ENCODE measurements at regions not wholly inside any gene's neighbourhood (a gene's known extent, or its start where the extent isn't known, plus 50 kb on each side); places are given as distances from the start of the nearest gene placed in this dataset.

- Mint-ChIP-seq H3K4me1 (no peaks in the 10 kb centered on the region), H3K36me3 (no peaks in the 10 kb centered on the region), H3K4me3 (no peak overlapping the region), H3K27ac (no peak overlapping the region), H3K27me3 (ENCODE audit: low read depth) (peaks cover 18% of the 10 kb centered on the region), H3K9me3 (no peaks in the 10 kb centered on the region)
- ChIA-PET POLR2A (no interaction called here), CTCF (interaction anchor here (0.7 to 1.8 kb wide), 4 partner anchors 13 to 379 kb away, joined by 3 to 7 read pairs (median 5); no protein-coding TSS in a partner anchor)
- no peak for DNase-seq (ENCODE audit: low spot score)
- ATAC-seq = no peak
- TF ChIP-seq GRHL2 (CRISPR knock-in tag; IDR thresholded peaks at IDR 0.05; ENCODE audit: insufficient replicate concordance, severe bottlenecking) (no peak), ZNF671 (CRISPR knock-in tag; IDR thresholded peaks at IDR 0.05) (no peak), ERG (CRISPR knock-in tag; IDR thresholded peaks at IDR 0.05) (no peak), JAZF1 (CRISPR knock-in tag; IDR thresholded peaks at IDR 0.05) (no peak), FOXK1 (CRISPR knock-in tag; IDR thresholded peaks at IDR 0.05) (no peak), KAT7 (CRISPR knock-in tag; IDR thresholded peaks at IDR 0.05; ENCODE audit: borderline replicate concordance) (no peak), PRDM15 (CRISPR knock-in tag; IDR thresholded peaks at IDR 0.05) (no peak), JUN (CRISPR knock-in tag; IDR thresholded peaks at IDR 0.05) (no peak), MAX (CRISPR knock-in tag; IDR thresholded peaks at IDR 0.05) (no peak), TEAD1 (CRISPR knock-in tag; IDR thresholded peaks at IDR 0.05) (no peak), ATF1 (CRISPR knock-in tag; IDR thresholded peaks at IDR 0.05) (no peak), ZNF232 (CRISPR knock-in tag; IDR thresholded peaks at IDR 0.05) (no peak), HMGA2 (CRISPR knock-in tag; IDR thresholded peaks at IDR 0.05) (no peak), SMAD4 (CRISPR knock-in tag; IDR thresholded peaks at IDR 0.05) (no peak), CTCF (IDR thresholded peaks at IDR 0.05) (no peak), ZNF396 (CRISPR knock-in tag; IDR thresholded peaks at IDR 0.05; ENCODE audit: borderline replicate concordance) (no peak), ZNF512 (CRISPR knock-in tag; IDR thresholded peaks at IDR 0.05; ENCODE audit: borderline replicate concordance) (no peak), ZNF425 (CRISPR knock-in tag; conservative IDR thresholded peaks at IDR 0.05) (no peak), SMAD3 (CRISPR knock-in tag; IDR thresholded peaks at IDR 0.05; ENCODE audit: borderline replicate concordance) (no peak)
Observed at GRCh38 chr1:204777591-204777990, 92.1 kb upstream of the LRRN2 start.
